NCI-H2171 treated with DMSO at 0.1 percent for 48 hours (cell line): ENCODE measurements at regions not wholly inside any gene's neighbourhood (a gene's known extent, or its start where the extent isn't known, plus 50 kb on each side); places are given as distances from the start of the nearest gene placed in this dataset.
A peak's percentile ranks its signal among the peaks of the same experiment; 100 is the strongest.
"Not testable (repeated sequence)": the region's sequence is repeated elsewhere in the genome, so short reads cannot be mapped to it uniquely, and the experiment has no call there.

ENCODE experiments used
- DNase-seq: peaks from one replicate; lab custom pipeline; 2025; lab: John Stamatoyannopoulos, UW

DNA sequence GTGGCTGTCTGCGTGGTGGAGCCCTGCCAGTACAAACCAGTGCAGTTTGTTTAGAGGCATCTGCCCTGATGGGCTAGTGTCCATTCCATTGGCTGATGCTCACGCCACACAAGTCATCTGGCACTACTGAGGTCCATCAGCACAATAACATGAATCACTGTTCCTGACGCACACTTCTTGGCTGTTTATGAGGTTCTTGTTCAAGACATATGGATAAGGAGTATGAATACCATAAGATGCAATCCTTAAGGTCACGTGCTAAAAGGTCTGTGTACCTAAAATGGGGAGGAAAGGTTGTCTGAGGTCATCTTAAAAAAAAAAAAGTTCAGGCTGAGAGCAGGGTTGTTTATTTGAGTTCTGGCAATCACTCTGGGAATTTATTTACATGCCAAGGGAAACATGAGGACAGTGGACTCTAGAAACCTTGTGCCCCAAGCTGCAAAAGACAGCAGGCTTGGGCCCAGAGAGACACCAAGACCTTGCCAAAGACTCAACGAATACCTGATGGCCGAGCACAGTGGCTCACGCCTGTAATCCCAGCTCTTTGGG lies 54.1 kb upstream of the SHLD1 start:
- DNase-seq: no peak

DNA sequence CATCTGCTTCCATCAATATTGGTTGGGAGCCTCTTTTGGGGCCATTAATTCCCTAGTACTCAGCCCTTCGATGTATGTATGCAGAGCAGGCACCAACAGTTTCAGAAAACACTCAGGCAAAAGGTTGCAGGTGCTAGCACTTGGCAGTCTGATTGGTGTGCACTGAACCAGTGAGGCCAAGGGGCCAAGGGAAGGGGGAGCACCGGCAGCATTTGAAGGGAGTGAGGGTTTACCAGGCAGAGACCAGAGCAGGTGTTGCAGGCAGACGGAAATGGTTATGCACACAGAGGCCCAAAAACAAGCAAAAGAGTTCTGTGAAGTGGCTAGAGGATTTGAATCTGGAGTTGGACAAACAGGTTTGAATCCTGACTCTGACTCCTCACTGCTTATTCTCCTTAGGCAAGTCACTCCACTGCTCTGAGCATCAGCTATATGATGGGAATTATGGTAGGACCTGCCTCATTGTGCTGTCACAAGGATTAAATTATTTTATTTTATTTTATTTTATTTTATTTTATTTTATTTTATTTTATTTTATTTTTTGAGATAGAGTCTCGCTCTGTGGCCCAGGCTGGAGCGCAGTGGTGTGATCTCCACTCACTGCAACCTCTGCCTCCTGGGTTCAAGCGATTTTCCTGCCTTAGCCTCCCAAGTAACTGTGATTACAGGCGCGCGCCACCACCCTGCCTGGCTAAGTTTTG lies 58.1 kb upstream of the SHLD1 start:
- peak; percentile 62 for DNase-seq

- no peak for DNase-seq
Observed at GRCh38 chr20:5689463-5689862, 60.7 kb upstream of the SHLD1 start.

DNA sequence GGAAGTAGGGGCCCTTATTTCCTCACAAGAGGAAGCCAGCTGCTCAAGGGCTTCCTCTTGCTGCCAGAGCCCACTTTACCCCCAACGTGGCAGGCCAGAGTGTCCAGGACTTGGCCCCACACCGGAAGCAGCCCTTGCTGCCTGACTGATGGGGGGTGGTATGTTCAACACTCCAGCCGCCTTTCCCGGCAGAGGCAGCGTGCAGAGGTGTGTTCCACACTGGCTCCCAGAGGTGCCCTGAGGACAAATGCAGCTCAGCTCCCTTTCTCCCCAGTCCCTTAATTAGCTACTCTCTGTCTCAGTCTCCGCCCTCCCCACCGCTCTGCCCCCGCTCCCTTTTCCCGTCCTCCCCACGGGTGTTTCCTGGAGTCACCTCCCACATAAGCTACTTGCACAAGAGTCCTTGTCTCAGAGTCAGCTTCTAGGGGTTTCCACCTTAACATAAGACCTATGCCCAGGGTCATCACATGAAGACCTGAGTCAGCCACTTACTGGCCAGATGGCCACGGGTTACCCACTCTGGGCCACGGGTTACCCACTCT lies 61.7 kb upstream of the SHLD1 start:
- DNase-seq: no peak

GRCh38 chr20:5687884-5688283 lies 62.3 kb upstream of the SHLD1 start:
- DNase-seq: no peak

- no peak for DNase-seq
Observed at GRCh38 chr20:5686384-5687105, 63.7 kb upstream of the SHLD1 start.

GRCh38 chr20:5682556-5682955 lies 67.6 kb upstream of the SHLD1 start:
- DNase-seq: not testable (repeated sequence)

DNA sequence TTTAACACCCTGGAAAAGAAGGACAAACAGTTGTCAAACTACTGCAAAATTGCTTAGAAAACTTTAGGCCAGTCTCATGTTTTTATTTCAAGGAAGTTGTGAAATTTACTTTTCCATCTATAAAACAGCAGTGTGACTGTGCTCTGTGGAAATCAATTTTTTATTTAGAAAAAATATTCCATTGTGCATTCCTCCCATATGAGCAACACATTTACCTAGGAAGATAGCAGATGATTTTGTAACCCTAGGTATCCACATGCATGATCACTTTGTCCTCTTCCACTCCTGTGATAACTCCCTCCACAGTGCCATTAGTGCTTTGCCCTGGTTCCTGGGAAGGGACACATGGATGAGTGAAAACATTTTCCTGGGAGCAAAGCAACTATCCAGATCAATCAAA lies 69.4 kb upstream of the GPCPD1 start:
- no peak for DNase-seq

DNA sequence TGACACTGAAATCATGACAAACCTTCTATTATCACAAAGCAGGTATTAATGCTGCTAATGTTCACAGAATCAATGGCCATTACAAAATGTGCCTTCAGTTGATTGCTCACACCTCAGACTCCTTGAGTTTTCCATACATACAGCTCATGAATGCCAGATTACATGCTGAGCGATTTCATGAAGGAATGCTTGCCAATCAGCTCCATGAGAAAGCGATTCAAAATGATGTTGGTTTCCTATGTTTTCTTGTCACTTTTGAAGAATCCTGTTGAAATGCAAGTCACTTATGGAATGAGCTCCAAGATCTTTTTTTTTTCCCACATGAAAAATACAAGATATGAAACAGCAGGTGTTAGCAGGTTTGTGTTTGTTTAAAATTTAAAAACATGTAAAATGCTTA lies 68.0 kb upstream of the GPCPD1 start:
- no peak for DNase-seq

GRCh38 chr20:5677944-5678343 lies 67.1 kb upstream of the GPCPD1 start:
- not testable (repeated sequence) for DNase-seq

DNA sequence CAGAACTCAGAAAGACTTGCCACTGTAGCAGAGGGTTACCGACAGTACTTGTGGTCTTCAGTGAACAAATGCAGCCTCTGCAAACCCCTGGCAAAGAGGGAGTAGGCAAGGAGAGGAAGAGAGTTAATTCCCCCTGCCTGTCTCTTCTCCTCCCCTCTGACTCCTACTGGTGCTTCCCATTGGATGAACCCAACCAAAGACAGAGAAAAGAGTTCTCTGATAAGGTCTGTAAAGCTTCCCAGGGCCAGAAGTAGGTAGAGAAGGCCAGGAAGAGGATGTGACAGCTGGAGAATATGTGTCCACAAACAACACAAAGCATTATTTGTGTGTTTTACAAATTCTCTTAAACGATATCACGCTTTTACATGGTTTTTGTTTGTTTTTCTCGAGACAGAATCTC lies 66.6 kb upstream of the GPCPD1 start:
- DNase-seq: no peak

- no peak for DNase-seq
Observed at GRCh38 chr20:5675103-5676091, 64.6 kb upstream of the GPCPD1 start.

- DNase-seq: no peak
Observed at GRCh38 chr20:5674176-5674660, 63.4 kb upstream of the GPCPD1 start.

GRCh38 chr20:5670874-5671273 lies 60.1 kb upstream of the GPCPD1 start:
- no peak for DNase-seq

GRCh38 chr20:5670036-5670536 lies 59.3 kb upstream of the GPCPD1 start:
- DNase-seq: no peak

DNA sequence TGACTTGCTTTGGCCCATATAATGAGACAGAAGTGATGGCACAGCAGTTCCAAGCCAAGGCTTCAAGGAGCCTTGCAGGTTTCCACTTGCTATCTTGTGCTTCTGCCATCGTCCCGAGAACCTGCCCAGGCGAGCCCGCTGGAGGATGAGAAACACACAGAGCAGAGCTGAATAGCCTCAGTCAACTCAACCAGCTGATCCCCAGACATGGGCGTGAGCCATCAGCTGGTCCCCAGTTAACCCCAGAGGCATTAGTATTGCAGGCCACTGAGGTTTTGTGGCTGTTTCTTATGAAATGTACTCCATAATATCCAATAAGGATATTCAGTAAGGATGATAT lies 57.7 kb upstream of the GPCPD1 start:
- no peak for DNase-seq

GRCh38 chr20:5667705-5668528 lies 57.1 kb upstream of the GPCPD1 start:
- no peak for DNase-seq

DNA sequence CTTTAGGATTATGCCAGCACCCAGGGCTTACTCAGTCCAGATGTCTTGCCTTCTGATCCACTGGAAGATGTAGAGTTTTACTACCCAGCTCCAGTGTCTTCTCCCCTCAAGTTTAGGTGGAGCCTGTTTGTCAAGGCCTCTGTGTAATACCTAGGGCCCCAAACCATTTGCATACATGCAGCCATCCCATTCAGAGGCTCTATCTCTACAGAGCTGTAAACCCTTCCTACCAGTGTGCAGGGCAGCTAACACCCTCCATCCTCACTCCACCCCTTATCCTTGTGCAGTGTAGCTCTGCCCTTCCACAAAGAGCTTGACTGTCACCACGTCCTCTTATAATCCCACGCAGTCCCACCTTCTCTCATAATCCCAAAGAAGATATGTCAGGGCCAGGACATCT lies 54.6 kb upstream of the GPCPD1 start:
- no peak for DNase-seq

- no peak for DNase-seq
Observed at GRCh38 chr20:5663396-5663795, 52.6 kb upstream of the GPCPD1 start.

GRCh38 chr20:5662769-5663168 lies 52.0 kb upstream of the GPCPD1 start:
- peak; percentile 16 for DNase-seq

GRCh38 chr20:5660756-5661155 lies 50.0 kb upstream of the GPCPD1 start:
- DNase-seq: not testable (repeated sequence)
